ENCODE measurements at regions not wholly inside any gene's neighbourhood (a gene's known extent, or its start where the extent isn't known, plus 50 kb on each side); places are given as distances from the start of the nearest gene placed in this dataset.

- ChIA-PET RAD21 (ENCODE audit: unreplicated experiment) (no interaction called here), POLR2A (no interaction called here), SMC1A (ENCODE audit: uncharacterized antibody, unreplicated experiment) (interaction anchor here (0.6 kb wide), 1 partner anchor 522 kb away, joined by 3 read pairs; no protein-coding TSS in a partner anchor), CTCF (interaction anchor here (0.6 kb wide), 1 partner anchor 906 kb away, joined by 3 read pairs; no protein-coding TSS in a partner anchor)
- Histone ChIP-seq H3K4me1 (ENCODE audit: control insufficient read depth, insufficient read depth, low read length) (no peaks in the 10 kb centered on the region), H3K4me2 (ENCODE audit: control insufficient read depth, insufficient read depth) (no peak overlapping the region), H2AFZ (ENCODE audit: control insufficient read depth, low read depth, low read length) (no peak overlapping the region), H4K20me1 (ENCODE audit: control insufficient read depth, insufficient read depth) (no peaks in the 10 kb centered on the region), H3K79me2 (ENCODE audit: control insufficient read depth, insufficient read depth, low read length) (no peaks in the 10 kb centered on the region), H3K36me3 (ENCODE audit: control insufficient read depth in 2 of 2, insufficient read depth in 2 of 2, low read length in 1 of 2) (no peaks in the 10 kb centered on the region), H3K9me3 (replicated peaks; ENCODE audit: control insufficient read depth, insufficient read depth, low read length) (no peaks in the 10 kb centered on the region), H3K9ac (ENCODE audit: control insufficient read depth, insufficient read depth, low read length) (no peak overlapping the region), H3K4me3 (no peak overlapping the region), H3K27ac (ENCODE audit: control insufficient read depth, insufficient read depth) (no peak overlapping the region), H3K27me3 (replicated peaks in 1 of 2; ENCODE audit: control insufficient read depth in 2 of 2, insufficient read depth in 2 of 2, low read length in 1 of 2) (no peaks in the 10 kb centered on the region)
- BruUV-seq (replicated peaks): no TSS peak
- no peak for FAIRE-seq
- no peak for ATAC-seq
- no peak for TF ChIP-seq IKZF2 (IDR thresholded peaks at IDR 0.05)
- no peak for TF ChIP-seq ZBTB33 (IDR thresholded peaks at IDR 0.05)
- TF ChIP-seq, protein P1, sequence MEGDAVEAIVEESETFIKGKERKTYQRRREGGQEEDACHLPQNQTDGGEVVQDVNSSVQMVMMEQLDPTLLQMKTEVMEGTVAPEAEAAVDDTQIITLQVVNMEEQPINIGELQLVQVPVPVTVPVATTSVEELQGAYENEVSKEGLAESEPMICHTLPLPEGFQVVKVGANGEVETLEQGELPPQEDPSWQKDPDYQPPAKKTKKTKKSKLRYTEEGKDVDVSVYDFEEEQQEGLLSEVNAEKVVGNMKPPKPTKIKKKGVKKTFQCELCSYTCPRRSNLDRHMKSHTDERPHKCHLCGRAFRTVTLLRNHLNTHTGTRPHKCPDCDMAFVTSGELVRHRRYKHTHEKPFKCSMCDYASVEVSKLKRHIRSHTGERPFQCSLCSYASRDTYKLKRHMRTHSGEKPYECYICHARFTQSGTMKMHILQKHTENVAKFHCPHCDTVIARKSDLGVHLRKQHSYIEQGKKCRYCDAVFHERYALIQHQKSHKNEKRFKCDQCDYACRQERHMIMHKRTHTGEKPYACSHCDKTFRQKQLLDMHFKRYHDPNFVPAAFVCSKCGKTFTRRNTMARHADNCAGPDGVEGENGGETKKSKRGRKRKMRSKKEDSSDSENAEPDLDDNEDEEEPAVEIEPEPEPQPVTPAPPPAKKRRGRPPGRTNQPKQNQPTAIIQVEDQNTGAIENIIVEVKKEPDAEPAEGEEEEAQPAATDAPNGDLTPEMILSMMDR (IDR thresholded peaks at IDR 0.05 in 2 of 3, conservative IDR thresholded peaks at IDR 0.05 in 1 of 3; ENCODE audit: control insufficient read depth in 2 of 3, extremely low read depth in 1 of 3, insufficient read depth in 1 of 3, low read depth in 3 of 3, low read length in 3 of 3): no peak
- no peak for TF ChIP-seq PBX3 (IDR thresholded peaks at IDR 0.05; ENCODE audit: insufficient replicate concordance, low read depth, low read length)
- TF ChIP-seq SRF (IDR thresholded peaks at IDR 0.05; ENCODE audit: low read depth in 2 of 2, low read length in 2 of 2): no peak
- TF ChIP-seq PAX8 (IDR thresholded peaks at IDR 0.05): no peak
- no peak for TF ChIP-seq FOXK2 (IDR thresholded peaks at IDR 0.05)
- TF ChIP-seq, protein P2, sequence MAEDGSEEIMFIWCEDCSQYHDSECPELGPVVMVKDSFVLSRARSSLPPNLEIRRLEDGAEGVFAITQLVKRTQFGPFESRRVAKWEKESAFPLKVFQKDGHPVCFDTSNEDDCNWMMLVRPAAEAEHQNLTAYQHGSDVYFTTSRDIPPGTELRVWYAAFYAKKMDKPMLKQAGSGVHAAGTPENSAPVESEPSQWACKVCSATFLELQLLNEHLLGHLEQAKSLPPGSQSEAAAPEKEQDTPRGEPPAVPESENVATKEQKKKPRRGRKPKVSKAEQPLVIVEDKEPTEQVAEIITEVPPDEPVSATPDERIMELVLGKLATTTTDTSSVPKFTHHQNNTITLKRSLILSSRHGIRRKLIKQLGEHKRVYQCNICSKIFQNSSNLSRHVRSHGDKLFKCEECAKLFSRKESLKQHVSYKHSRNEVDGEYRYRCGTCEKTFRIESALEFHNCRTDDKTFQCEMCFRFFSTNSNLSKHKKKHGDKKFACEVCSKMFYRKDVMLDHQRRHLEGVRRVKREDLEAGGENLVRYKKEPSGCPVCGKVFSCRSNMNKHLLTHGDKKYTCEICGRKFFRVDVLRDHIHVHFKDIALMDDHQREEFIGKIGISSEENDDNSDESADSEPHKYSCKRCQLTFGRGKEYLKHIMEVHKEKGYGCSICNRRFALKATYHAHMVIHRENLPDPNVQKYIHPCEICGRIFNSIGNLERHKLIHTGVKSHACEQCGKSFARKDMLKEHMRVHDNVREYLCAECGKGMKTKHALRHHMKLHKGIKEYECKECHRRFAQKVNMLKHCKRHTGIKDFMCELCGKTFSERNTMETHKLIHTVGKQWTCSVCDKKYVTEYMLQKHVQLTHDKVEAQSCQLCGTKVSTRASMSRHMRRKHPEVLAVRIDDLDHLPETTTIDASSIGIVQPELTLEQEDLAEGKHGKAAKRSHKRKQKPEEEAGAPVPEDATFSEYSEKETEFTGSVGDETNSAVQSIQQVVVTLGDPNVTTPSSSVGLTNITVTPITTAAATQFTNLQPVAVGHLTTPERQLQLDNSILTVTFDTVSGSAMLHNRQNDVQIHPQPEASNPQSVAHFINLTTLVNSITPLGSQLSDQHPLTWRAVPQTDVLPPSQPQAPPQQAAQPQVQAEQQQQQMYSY (CRISPR knock-in tag; IDR thresholded peaks at IDR 0.05): no peak
- TF ChIP-seq RAD51 (IDR thresholded peaks at IDR 0.05): no peak
- TF ChIP-seq SREBF1 (IDR thresholded peaks at IDR 0.05; ENCODE audit: low read length): no peak
- TF ChIP-seq ZBED1 (IDR thresholded peaks at IDR 0.05; ENCODE audit: borderline replicate concordance): no peak
- TF ChIP-seq MYB (IDR thresholded peaks at IDR 0.05; ENCODE audit: borderline replicate concordance, low read depth, low read length): no peak
- in situ Hi-C loops (cut with MboI): no loop called here
- intact Hi-C loops (cut with micrococcal nuclease; ENCODE audit: unreplicated experiment): no loop called here
- DNase-seq (ENCODE audit: low read depth, low spot score): no peak
- 55% methylated on average over 6 of the region's 6 CpGs for WGBS (ENCODE audit: insufficient coverage, insufficient replicate concordance, low lambda C conversion rate, missing lambda C conversion rate)
These were observed 249.1 kb upstream of the MCTP2 start for GRCh38 chr15:93982226-93982727.

Data from GM12878 (cell line).